Adipocyte (in vitro differentiated cells): ENCODE measurements at regions not wholly inside any gene's neighbourhood (a gene's known extent, or its start where the extent isn't known, plus 50 kb on each side); places are given as distances from the start of the nearest gene placed in this dataset.

Experiments used
- DNase-seq: peaks from one replicate; pipeline ENCODE4 v3.0.0-alpha.2; 2015; ENCODE audit warnings: low read depth
- H3K27me3 ChIP-seq: replicated peaks from 2 replicates; pipeline ENCODE4 v1.7.0; 2013; ENCODE audit warnings: mild to moderate bottlenecking, low read length, moderate library complexity; ENCODE audit not compliant: control insufficient read depth, insufficient read depth
- H3K36me3 ChIP-seq: 2 replicates; pipeline ENCODE4 v1.7.0; 2013; ENCODE audit warnings: low read length, mild to moderate bottlenecking, moderate library complexity; ENCODE audit not compliant: control insufficient read depth, insufficient read depth, severe bottlenecking
- H3K4me1 ChIP-seq: 2 replicates; pipeline ENCODE4 v1.7.0; 2013; ENCODE audit warnings: mild to moderate bottlenecking, low read length, moderate library complexity; ENCODE audit not compliant: control insufficient read depth, insufficient read depth
- H3K4me3 ChIP-seq: 2 replicates; pipeline ENCODE4 v1.7.0; 2013; ENCODE audit warnings: mild to moderate bottlenecking, low read length, moderate library complexity
- H3K9ac ChIP-seq: 2 replicates; pipeline ENCODE4 v1.7.0; 2013; ENCODE audit warnings: mild to moderate bottlenecking, low read length, moderate library complexity
- H3K9me3 ChIP-seq: 2 replicates; pipeline ENCODE4 v1.7.0; 2013; ENCODE audit warnings: mild to moderate bottlenecking, low read length, moderate library complexity; ENCODE audit not compliant: control insufficient read depth

DNA sequence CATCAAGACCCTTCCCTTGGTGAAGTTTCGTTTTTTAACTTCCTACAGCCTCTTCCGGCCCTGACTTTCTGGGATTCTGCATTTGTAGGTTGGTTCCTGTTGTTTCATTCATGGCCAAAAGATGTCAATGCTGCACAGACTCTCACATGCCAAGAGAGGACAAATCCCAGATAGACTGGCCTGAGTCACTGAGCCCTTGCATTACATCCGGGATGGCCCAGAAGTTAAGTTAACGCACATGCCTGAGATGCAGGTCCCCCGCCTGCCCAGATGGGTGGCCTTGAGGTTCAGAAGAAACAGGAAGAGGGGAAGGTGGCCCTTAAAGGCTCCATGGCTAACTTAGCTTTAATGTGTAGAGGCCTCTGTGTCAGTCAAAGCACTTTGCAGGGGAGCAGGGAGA is 51.6 kb upstream of the SRGAP3 start:
- Histone ChIP-seq H3K4me1 (peaks cover 12% of the 10 kb centered on the region), H3K36me3 (no peaks in the 10 kb centered on the region), H3K4me3 (no peak overlapping the region), H3K9me3 (no peaks in the 10 kb centered on the region), H3K9ac (no peak overlapping the region), H3K27me3 (no peaks in the 10 kb centered on the region)
- DNase-seq, result peak; percentile 10

DNA sequence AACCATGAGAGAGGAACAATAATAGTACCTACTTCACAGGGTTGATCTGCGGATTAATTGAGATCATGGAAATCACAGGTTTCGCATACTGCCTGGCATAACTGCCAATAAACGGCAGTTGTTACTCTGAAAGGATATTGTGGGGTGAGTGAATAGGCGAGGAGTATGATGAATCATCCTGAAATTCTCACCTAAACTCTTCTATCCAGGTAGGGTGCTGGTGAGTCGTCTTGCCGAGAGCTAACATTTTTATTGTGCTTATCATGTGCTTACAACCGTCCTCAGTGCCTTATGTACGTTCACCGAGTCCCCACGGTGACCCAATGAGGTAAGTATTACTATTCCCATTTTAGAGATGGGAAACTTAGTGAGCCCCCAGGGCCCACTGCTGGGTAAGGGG is 52.4 kb upstream of the SRGAP3 start:
- Histone ChIP-seq H3K4me1 (peaks cover 12% of the 10 kb centered on the region), H3K9me3 (no peaks in the 10 kb centered on the region), H3K27me3 (no peaks in the 10 kb centered on the region), H3K9ac (no peak overlapping the region), H3K36me3 (no peaks in the 10 kb centered on the region), H3K4me3 (no peak overlapping the region)
- no peak for DNase-seq

DNA sequence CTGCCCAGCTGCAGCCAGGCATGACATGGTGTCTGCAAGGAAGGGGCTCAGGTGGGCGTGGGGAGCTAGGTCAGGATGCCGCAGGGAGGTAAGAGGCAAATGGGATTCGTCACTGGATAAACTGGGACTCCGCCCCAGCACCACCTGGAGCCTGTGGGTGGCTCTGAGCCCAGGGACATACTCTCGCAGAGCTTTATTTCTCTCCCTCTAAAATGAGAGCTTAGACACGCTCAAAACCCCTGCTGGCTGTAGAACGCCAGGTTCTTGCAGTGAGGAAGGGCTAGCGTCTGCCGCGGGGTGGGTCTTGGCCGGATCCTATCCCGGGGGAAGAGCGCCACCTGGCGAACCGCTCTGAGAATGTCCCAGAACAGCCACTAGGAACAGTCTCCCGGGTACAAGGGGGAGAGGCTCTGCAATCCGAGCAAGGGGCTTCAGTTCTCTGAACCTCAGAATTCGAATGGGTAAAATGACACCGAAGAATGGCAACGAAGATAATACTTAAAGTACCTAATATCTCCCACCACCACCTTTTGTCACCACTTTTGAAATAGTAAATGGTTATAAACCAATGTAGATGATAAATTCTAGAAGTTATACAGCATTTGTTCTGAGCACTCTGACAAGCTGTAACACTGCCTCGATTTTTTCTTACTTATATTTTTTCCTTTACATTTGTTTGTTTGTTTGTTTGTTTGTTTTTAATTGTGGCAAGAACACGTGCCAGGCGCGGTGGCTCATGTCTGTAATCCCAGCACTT is 53.2 kb upstream of the SRGAP3 start:
- Histone ChIP-seq H3K9me3 (no peaks in the 10 kb centered on the region), H3K27me3 (no peaks in the 10 kb centered on the region), H3K4me1 (peaks cover 12% of the 10 kb centered on the region), H3K36me3 (no peaks in the 10 kb centered on the region), H3K4me3 (peak overlapping the region; percentile 58), H3K9ac (peak overlapping the region; percentile 61)
- DNase-seq, result peak; percentile 90

- Histone ChIP-seq H3K4me1 (no peaks in the 10 kb centered on the region), H3K36me3 (no peaks in the 10 kb centered on the region), H3K9ac (no peak overlapping the region), H3K9me3 (no peaks in the 10 kb centered on the region), H3K4me3 (no peak overlapping the region), H3K27me3 (no peaks in the 10 kb centered on the region)
- no peak for DNase-seq
Measured at GRCh38 chr3:9308298-9308990, 54.4 kb upstream of the THUMPD3 start.

DNA sequence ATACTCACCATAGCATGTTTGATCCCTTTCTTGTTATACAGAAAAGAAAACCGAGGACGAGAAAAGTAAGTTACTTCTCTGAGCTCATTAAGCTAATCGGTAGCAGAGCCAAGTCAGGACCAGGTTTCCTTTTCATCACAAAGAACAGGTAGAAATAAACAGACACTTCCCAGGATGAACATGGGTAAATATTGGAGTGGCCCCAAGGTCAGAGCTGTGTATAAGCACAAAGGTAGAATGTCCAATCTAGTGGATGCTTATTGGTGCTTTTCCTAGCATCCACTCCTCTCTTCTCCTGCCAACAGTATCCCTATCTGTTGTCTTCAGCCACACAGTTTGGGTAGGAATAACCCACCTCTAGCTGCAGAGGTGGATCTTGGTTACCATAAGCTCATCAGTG is 52.8 kb upstream of the THUMPD3 start:
- no peak overlapping the region for H3K9ac ChIP-seq
- H3K36me3 ChIP-seq, result no peaks in the 10 kb centered on the region
- H3K27me3 ChIP-seq, result no peaks in the 10 kb centered on the region
- no peak overlapping the region for H3K4me3 ChIP-seq
- H3K4me1 ChIP-seq, result no peaks in the 10 kb centered on the region
- no peak for DNase-seq
- H3K9me3 ChIP-seq, result no peaks in the 10 kb centered on the region

GRCh38 chr3:9311228-9311627 is 51.6 kb upstream of the THUMPD3 start:
- H3K4me1 ChIP-seq, result no peaks in the 10 kb centered on the region
- H3K27me3 ChIP-seq, result no peaks in the 10 kb centered on the region
- no peak overlapping the region for H3K4me3 ChIP-seq
- no peak for DNase-seq
- H3K36me3 ChIP-seq, result no peaks in the 10 kb centered on the region
- H3K9ac ChIP-seq, result no peak overlapping the region
- no peaks in the 10 kb centered on the region for H3K9me3 ChIP-seq
